GM12878 (cell line): ENCODE measurements at regions not wholly inside any gene's neighbourhood (a gene's known extent, or its start where the extent isn't known, plus 50 kb on each side); places are given as distances from the start of the nearest gene placed in this dataset.

Source experiments
- FOXK2 ChIP-seq: fragments of 450-650 bp; IDR thresholded peaks from 2 replicates; pipeline ENCODE4 v1.6.1; 2017; ENCODE audit warnings: mild to moderate bottlenecking, moderate library complexity
- NFIC ChIP-seq: IDR thresholded peaks from 2 replicates; pipeline ENCODE4 v1.6.1; 2012; ENCODE audit warnings: low read depth, mild to moderate bottlenecking, inconsistent platforms, low read length, moderate library complexity
- SREBF2 ChIP-seq: IDR thresholded peaks from 2 replicates; pipeline ENCODE4 v1.6.1; 2012; ENCODE audit warnings: mild to moderate bottlenecking, low read length

DNA sequence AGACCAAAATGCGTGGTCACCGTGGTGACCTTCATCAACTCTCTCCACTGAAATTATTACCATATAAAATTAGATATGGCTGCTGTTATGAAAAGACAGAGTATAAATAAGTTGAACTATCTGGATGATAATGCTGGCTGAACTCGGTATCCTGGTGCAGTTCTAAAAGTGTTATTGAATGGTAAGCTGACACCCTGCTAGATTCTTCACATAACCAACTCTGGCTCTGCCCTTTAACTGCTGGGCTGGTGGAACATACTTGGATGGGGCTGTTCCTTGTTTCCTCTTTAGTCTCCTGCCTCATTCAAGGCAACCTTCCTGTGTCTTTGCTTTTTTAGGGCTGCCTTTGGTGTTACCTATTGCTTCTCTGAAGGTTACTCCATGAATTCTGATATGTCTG, 106.9 kb downstream of the FGF9 start:
- no peak for TF ChIP-seq SREBF2
- TF ChIP-seq NFIC = no peak
- TF ChIP-seq FOXK2 = no peak
